Neural crest cell (in vitro differentiated cells): ENCODE measurements at regions not wholly inside any gene's neighbourhood (a gene's known extent, or its start where the extent isn't known, plus 50 kb on each side); places are given as distances from the start of the nearest gene placed in this dataset.
A peak's percentile ranks its signal among the peaks of the same experiment; 100 is the strongest.

ENCODE experiments used
- DNase-seq: peaks from one replicate; pipeline ENCODE4 v3.0.0; 2021; ENCODE audit warnings: low read depth, mixed read lengths, low spot score
- H3K27ac Mint-ChIP-seq: one replicate; pipeline ENCODE4 v1.8.0; 2021; ENCODE audit warnings: mild to moderate bottlenecking, mixed read lengths; ENCODE audit not compliant: unreplicated experiment
- H3K27me3 Mint-ChIP-seq: 2 replicates; pipeline ENCODE4 v1.8.0; 2021; ENCODE audit warnings: low read depth, mild to moderate bottlenecking, mixed read lengths
- H3K36me3 Mint-ChIP-seq: 2 replicates; pipeline ENCODE4 v1.8.0; 2021; ENCODE audit warnings: low read depth, mild to moderate bottlenecking, mixed read lengths
- H3K4me1 Mint-ChIP-seq: 2 replicates; pipeline ENCODE4 v1.8.0; 2021; ENCODE audit warnings: mixed read lengths
- H3K4me3 Mint-ChIP-seq: one replicate; pipeline ENCODE4 v1.8.0; 2021; ENCODE audit warnings: mild to moderate bottlenecking, mixed read lengths
- H3K9me3 Mint-ChIP-seq: 2 replicates; pipeline ENCODE4 v1.8.0; 2021; ENCODE audit warnings: mixed read lengths
- CTCF ChIP-seq: fragments of 200-600 bp; sonication (generic); conservative IDR thresholded peaks from 2 replicates; pipeline ENCODE4 v1.5.0; 2021; ENCODE audit warnings: antibody characterized with exemption, mild to moderate bottlenecking

- TF ChIP-seq CTCF: no peak
- Mint-ChIP-seq H3K4me3 (no peak overlapping the region), H3K4me1 (peaks cover 11% of the 10 kb centered on the region), H3K27ac (no peak overlapping the region), H3K27me3 (no peaks in the 10 kb centered on the region), H3K9me3 (peaks cover 2% of the 10 kb centered on the region), H3K36me3 (no peaks in the 10 kb centered on the region)
- no peak for DNase-seq
Observed at GRCh38 chr4:108428923-108429322, 191.5 kb upstream of the RPL34 start.

GRCh38 chr4:108427946-108428485 is 192.4 kb upstream of the RPL34 start:
- H3K36me3 Mint-ChIP-seq: no peaks in the 10 kb centered on the region

GRCh38 chr4:108426493-108426892 is 193.9 kb upstream of the RPL34 start:
- Mint-ChIP-seq H3K36me3 (peaks cover 2% of the 10 kb centered on the region), H3K4me3 (no peak overlapping the region), H3K27me3 (no peaks in the 10 kb centered on the region), H3K9me3 (peaks cover 14% of the 10 kb centered on the region), H3K4me1 (peaks cover 11% of the 10 kb centered on the region), H3K27ac (no peak overlapping the region)
- no peak for DNase-seq
- TF ChIP-seq CTCF: no peak

More at GRCh38 chr4:108427946-108428485, 192.4 kb upstream of the RPL34 start:
- TF ChIP-seq CTCF: no peak
- Mint-ChIP-seq H3K27me3 (no peaks in the 10 kb centered on the region), H3K4me1 (peaks cover 11% of the 10 kb centered on the region), H3K9me3 (peaks cover 6% of the 10 kb centered on the region), H3K27ac (no peak overlapping the region), H3K4me3 (no peak overlapping the region)
- no peak for DNase-seq

GRCh38 chr4:108425988-108426387 is 194.4 kb upstream of the RPL34 start:
- H3K4me1 Mint-ChIP-seq: peaks cover 11% of the 10 kb centered on the region
- H3K27me3 Mint-ChIP-seq: no peaks in the 10 kb centered on the region
- no peak overlapping the region for H3K4me3 Mint-ChIP-seq
- peaks cover 2% of the 10 kb centered on the region for H3K36me3 Mint-ChIP-seq
- no peak for TF ChIP-seq CTCF
- H3K27ac Mint-ChIP-seq: no peak overlapping the region
- peaks cover 14% of the 10 kb centered on the region for H3K9me3 Mint-ChIP-seq
- no peak for DNase-seq

GRCh38 chr4:108417923-108418322 is 202.5 kb upstream of the RPL34 start:
- TF ChIP-seq CTCF: no peak
- Mint-ChIP-seq H3K27me3 (no peaks in the 10 kb centered on the region), H3K36me3 (peaks cover 2% of the 10 kb centered on the region), H3K9me3 (peaks cover 13% of the 10 kb centered on the region), H3K4me3 (no peak overlapping the region), H3K27ac (no peak overlapping the region), H3K4me1 (no peaks in the 10 kb centered on the region)
- no peak for DNase-seq

GRCh38 chr4:108416831-108417230 is 203.5 kb upstream of the RPL34 start:
- H3K9me3 Mint-ChIP-seq: peaks cover 6% of the 10 kb centered on the region
- H3K27ac Mint-ChIP-seq: peak overlapping the region; percentile 60
- TF ChIP-seq CTCF: no peak
- no peaks in the 10 kb centered on the region for H3K36me3 Mint-ChIP-seq
- no peak overlapping the region for H3K4me3 Mint-ChIP-seq
- H3K4me1 Mint-ChIP-seq: no peaks in the 10 kb centered on the region
- DNase-seq: no peak
- no peaks in the 10 kb centered on the region for H3K27me3 Mint-ChIP-seq
